OCI-LY3 (cell line): ENCODE measurements at regions not wholly inside any gene's neighbourhood (a gene's known extent, or its start where the extent isn't known, plus 50 kb on each side); places are given as distances from the start of the nearest gene placed in this dataset.

Source experiments
- EZH2phosphoT487 ChIP-seq: fragments of 200-600 bp; shearing (Covaris generic); IDR thresholded peaks from 2 replicates; pipeline ENCODE4 v1.6.1; 2018; ENCODE audit warnings: antibody characterized with exemption, mixed run types, low read depth
- TF ChIP-seq, protein P1 (sequence below): fragments of 200-600, 300-600 bp; sonication (generic); IDR thresholded peaks from 2 replicates; pipeline ENCODE4 v1.5.1; 2014; ENCODE audit warnings: antibody characterized with exemption, low read length, low read depth

GRCh38 chr10:53597835-53598251, 825.3 kb upstream of the MBL2 start:
- TF ChIP-seq, protein P1, sequence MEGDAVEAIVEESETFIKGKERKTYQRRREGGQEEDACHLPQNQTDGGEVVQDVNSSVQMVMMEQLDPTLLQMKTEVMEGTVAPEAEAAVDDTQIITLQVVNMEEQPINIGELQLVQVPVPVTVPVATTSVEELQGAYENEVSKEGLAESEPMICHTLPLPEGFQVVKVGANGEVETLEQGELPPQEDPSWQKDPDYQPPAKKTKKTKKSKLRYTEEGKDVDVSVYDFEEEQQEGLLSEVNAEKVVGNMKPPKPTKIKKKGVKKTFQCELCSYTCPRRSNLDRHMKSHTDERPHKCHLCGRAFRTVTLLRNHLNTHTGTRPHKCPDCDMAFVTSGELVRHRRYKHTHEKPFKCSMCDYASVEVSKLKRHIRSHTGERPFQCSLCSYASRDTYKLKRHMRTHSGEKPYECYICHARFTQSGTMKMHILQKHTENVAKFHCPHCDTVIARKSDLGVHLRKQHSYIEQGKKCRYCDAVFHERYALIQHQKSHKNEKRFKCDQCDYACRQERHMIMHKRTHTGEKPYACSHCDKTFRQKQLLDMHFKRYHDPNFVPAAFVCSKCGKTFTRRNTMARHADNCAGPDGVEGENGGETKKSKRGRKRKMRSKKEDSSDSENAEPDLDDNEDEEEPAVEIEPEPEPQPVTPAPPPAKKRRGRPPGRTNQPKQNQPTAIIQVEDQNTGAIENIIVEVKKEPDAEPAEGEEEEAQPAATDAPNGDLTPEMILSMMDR = no peak
- no peak for TF ChIP-seq EZH2phosphoT487
